NCI-H2081 treated with DMSO at 0.1 percent for 48 hours (cell line): ENCODE measurements at regions not wholly inside any gene's neighbourhood (a gene's known extent, or its start where the extent isn't known, plus 50 kb on each side); places are given as distances from the start of the nearest gene placed in this dataset.

Source experiments
- DNase-seq: peaks from one replicate; lab custom pipeline; 2025; lab: John Stamatoyannopoulos, UW

DNA sequence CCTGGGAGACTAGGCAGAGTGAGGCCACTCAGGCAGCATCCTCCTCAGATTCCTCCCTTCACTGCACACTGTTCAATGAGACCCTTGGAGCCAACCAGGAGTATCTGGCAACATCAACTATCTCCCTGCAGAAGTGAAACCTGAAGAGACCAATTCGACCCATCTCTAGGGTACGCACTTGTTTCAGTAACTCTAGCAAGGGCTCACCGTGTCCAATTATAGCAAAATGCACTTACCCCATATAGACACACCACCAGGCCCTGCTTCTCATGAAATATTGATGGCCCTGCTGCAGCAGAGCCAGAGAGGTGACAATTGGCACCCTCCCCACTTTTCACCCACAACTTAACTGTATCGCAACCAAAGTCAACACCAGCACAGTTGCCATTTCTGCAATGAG, 196.1 kb upstream of the IGF1R start:
- no peak for DNase-seq

DNA sequence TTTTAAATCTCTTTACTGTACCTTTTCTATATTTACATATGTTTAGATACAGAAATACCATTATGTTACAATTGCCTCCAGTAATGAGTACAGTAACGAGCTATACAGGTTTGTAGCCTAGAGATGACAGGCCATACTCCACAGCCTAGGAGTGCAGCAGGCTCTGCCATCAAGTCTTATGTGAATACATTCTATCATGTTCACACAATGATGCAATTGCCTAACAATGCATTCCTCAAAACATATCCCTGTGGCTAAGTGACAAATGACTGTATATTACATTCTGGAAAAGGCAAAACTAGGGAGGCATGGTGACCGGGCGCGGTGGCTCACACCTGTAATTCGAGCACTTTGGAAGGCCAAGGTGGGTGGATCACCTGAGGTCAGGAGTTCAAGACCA, 192.4 kb upstream of the IGF1R start:
- DNase-seq = no peak

DNA sequence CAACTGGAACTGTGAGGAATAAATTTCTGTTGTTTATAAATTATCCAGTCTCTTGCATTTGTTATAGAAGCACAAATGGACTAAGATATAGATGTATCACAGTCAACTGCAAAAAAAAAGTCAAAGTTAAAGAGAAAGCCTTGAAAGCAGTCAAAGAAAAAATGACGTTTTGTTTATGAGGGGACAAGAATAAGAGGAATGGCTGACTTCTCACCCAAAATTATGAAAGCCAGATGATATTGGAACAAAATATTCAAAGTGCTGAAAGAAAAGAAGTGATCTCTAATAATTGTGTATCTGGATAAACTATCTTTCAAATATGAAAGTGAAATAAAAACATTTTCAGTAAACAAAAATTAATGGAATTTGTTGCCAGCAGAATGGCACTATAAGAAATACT, 171.8 kb upstream of the IGF1R start:
- no peak for DNase-seq

DNA sequence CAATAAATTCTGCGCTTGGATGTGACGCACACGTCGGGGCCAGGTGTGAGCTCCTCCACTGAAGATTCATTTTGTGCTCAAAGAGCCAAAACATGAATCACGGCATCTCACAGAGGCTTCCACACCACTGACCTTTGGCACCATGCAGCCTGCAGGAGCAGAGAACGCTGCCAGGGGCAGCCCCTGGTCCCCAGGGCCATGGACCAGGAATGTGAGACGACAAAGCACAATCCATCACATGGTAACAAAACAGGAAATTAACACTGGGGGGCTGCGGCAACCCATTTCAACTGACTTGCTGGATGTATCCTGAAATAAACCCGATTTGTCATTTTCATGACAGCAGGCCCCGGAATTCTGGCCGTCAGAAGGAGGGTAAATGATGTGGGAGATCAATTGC, 167.5 kb upstream of the IGF1R start:
- DNase-seq = no peak

DNA sequence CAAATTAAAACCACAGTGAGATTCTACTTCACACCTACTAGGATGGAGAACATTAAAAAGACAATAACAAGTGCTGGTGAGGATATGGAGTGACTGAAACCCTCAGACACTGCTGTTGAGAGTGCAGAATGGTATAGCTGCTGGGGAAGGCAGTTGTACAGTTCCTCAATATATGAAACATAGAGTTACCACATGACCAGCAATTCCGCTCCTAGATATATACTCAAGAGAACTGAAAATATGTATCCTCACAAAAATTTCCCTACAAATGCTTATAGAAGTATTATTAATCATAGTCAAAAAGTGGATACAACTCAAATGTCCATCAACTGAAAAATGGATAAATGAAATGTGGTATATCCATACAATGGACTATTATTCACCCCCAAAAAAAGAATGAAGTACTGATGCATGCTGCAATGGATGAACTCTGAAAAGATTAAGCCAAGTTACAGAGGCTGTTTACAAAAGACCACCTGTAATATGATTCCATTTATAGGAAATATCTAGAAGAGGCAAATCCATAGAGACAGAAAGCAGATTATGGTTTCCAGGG, 164.7 kb upstream of the IGF1R start:
- DNase-seq = no peak

DNA sequence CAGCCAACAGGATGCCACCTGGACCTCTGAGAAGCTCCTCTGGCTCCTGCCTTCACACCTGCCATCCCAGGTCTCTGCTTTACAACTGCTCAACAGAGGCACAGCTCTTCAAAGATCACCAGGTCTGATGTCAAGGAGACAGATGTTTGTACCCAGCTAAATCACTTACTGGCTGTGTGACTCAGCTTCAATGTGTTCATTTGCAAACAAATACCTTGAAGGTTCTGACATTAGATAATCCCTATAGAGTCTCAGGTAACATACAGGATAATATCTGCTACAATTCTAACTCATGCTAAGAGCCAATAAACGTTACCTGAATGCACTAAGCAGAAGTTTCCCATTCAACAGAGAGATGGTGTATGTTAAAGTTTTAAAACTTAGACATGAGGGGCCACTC, 163.4 kb upstream of the IGF1R start:
- DNase-seq = no peak

DNA sequence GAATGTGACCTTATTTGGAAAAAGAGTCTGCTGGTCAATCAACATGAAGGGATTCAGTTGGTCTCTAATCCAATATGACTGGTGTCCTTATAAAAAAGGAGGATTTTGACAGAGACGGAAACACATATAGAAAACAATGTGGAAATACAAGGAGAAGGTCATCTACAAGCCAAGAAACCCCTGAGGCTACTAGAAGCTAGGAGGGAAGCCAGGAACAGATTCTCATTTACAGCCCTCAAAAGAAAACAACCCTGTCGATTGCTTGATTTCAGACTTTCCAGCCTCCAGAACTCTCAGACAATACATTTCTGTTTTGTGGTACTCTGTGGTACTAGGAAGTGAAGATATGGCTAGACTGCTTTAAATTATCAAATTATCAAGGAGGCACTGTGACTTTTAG, 162.9 kb upstream of the IGF1R start:
- no peak for DNase-seq

DNA sequence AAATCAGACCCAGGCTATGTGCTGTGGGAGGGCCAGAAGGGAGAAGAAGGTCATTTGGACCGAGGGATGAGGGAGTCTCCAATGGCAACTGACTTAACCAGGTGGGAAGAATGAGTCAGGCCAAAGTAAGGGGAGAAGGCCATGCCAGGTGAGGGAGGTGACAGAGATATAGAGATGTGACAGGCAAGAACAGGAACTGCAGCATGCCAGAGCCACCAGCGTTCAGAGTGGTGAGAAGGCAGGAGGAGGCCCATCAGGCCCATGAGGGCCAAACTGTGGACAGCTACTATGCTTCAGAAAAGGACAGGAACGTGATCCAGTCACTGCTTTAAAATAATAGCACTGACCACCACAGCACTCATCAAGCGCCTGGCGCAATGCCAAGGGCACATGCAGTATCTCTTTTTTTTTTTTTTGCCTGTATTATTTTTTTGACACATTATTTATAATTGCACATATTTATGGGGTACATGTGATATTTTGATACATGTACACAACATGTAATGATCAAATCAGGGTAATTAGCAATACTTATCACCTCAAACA, 154.3 kb upstream of the IGF1R start:
- DNase-seq = no peak

DNA sequence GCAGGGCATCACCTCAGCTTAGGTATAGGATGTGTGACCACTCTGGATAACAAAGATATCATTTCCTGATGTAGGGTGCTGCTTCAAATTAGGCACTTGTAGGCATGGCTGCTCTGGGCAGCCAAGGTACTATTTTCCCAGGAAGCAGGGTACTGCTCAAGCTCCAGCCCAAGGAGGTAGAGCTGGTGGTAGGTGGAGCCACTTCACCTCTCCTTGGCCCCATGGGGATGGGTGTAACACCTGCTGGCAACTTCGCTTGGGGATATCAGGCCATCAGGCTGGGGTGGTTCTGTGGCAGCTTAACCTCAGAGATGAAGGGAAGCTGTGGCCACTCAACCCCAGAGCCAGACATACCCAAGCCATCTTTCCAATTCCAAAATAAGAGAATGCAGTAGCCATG, 147.1 kb upstream of the IGF1R start:
- no peak for DNase-seq

DNA sequence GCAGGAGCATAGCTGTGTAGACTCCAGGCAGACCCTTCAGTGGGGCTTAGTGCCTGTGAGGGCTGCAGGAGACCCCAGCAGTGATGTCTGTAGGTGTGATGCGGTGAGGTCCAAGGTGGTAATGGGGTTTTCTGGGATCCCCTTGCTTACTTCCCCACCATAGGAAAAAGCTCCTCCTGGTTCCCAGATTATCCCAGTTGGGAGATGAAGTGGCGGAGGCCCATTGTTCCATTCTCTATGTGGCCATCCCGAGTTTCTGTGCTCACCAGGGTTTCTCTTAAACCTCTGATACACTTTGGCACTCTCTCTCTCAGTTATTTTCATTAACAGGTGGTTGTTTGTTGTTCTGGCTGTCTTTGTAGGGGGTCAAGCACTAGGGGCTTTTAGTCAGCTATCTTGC, 146.7 kb upstream of the IGF1R start:
- no peak for DNase-seq

DNA sequence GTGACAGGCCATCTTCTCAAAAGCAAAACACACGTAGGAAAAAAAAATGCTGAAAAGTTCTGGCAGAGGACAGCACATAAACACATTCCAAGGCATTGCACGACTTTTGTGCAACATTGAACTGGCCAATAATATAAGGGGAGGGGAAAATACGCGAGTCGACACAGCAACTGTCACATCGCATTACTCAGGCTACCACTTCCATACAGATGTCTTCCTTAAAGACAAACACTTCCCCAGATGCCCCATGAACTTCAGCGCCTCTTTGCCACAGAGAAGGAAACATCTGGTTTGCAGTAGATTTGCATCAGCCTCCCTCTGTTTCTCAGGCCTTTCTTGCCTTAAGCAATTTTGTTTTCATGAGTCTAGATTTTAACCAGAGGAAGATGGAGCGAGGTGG, 144.4 kb upstream of the IGF1R start:
- no peak for DNase-seq

DNA sequence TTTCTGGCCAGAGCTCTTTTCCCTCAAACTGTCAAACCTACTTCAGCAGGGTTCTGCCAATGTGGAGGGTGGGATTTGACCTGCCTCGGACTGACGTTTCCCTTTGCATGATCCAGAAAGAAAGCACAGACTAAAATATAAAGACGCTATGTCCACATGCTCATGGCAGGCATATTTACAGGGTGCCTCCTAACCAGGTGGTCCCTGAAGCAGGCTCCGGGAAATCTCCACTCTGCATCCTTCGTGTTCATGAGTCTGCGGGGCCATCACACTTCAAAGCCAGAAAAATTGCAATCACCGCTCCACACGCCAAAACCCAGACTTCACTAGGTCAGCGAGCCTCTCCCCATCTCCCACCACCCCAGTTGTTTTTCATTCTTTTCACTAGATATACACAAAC, 143.3 kb upstream of the IGF1R start:
- no peak for DNase-seq

DNA sequence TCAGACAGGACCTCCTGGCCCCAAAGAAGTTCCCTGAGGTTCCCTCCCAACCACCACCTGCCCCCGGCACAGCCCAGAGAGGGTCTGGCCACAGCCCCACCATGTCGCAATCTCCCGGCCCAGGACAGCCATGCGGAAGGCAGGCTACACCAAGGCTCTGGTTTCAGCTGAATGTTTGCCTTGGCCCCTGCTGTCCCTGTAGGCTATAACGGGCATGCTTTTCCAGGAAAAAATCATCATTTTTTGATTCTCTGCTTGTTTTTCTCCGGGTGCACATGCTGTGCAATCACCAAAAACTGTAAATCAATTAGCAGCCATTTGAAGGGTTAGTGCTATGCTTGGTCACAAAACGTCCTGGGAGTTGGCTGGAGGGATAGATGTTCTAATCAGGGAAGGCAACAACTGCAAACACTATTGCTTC, 142.7 kb upstream of the IGF1R start:
- no peak for DNase-seq

DNA sequence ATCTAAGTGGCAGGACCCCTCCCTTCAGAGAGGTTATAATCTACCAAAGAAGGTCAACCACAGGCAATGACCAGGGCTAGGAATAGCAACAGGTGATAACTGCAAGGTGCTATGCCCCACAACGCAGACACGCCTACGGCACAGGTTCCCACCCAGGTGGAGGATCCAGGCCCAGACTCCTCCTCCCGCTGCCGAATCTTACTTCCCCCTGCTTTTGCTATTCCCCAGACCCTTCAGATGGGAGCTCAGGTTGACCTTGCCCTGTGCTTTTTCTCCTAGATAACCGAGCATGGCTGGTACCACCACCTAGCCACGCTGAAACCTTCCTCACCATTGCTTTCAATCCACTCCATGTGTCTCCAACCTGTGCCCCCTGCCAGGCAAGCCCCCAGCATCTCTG, 142.2 kb upstream of the IGF1R start:
- no peak for DNase-seq

DNA sequence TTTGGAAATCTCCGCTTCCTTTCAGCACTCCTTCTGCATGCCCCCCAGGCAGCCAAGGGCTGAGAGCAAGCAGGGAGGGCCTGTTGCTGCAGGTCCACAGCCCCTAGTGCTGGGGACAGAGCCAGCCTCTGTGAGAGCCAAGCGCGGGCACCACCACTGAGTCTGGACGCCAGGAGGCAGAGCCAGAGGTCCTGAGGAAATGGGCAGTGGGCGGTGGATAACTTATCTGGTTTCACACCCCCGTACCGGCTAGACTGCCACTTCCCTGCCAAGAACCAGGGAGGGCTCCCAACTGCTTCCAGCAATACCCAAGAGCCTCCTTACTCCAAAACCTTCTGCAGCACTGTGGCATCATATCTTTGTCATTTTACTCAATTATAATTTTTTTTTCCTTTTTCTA, 141.6 kb upstream of the IGF1R start:
- DNase-seq = no peak

DNA sequence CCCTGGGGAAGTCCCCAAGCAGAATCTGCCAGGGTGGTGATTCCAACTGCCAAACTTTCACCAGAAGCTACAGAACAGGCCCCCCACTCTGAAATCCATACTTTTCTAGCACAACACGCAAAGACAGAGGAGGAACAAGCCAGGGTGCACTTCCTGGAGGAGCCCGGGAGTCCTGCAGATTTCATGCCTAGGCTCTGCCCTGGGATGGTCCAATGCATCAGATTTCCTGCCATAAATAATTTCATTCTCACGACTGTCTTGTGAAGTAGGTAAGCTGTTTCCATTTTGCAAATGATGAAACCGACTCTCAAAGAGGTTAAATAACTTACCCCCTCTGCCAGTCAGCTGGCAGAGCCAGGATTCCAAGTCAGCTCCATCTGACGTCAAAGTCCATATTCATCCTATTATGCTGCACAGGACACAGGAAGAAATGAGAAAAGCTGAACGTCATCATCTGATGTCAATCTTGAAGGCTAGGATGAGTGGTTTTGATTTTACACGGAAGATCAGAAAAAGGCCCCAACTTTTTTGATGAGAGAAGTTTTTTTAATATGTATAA, 134.8 kb upstream of the IGF1R start:
- DNase-seq = no peak

DNA sequence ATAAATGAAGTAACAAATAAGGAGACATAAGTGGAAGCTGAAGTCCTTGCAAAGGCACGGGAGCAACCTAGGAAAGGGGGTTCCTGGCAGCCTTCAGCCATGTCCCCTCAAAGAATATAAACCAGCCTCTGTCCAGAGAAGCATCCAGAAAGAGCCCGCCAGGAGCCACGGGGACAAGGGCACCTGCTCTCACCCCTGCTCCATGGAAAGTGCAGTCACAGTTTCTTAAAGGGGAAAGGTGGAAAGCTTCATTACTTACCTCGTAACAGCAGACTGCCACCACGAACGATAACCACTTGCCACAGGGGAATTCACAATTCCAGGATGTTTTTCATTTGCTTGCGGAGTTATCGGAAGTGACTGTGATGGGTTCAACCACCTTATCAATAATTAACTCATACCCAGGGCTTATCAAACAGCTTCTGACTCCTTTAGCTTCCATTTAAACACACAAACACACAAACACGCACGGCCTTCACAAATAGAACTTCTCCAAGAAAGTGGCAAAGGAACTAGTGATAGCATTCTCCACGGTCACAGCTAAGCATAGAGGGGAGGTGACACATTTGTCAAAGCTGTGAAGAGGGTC, 134.2 kb upstream of the IGF1R start:
- no peak for DNase-seq

DNA sequence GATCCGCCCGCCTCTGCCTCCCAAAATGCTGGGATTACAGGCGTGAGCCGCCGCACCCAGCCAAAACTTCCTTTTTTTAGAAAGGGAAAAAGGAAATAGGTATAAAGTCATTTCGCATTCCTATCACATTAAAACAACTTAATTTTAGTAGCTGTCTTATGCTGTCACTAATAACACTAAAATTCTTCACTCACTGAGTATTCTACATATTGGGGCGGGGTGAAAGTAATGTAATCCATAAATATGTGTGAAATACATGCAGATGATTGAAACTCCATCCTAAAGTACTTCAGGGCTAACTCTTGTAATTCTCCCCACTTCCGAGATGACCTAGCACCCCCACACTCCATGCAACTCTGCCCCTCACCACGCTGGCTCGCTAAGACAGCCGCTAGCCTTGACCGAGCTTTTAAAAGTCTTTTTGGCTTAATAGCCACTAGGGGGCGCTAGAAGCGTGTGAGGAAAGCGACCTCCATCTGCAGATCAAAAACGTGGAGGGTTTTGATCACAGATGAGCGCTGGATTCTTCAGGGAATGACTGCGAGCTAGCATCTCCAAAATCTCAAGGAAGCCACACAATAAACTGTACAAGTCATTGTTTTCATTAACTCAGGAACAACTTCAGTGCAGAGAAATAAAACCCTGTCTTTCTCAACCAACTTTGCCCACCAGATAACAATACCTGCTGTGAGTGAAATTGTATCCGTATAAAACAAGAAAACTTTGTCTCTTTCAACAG, 129.3 kb upstream of the IGF1R start:
- DNase-seq = peak; percentile 25

DNA sequence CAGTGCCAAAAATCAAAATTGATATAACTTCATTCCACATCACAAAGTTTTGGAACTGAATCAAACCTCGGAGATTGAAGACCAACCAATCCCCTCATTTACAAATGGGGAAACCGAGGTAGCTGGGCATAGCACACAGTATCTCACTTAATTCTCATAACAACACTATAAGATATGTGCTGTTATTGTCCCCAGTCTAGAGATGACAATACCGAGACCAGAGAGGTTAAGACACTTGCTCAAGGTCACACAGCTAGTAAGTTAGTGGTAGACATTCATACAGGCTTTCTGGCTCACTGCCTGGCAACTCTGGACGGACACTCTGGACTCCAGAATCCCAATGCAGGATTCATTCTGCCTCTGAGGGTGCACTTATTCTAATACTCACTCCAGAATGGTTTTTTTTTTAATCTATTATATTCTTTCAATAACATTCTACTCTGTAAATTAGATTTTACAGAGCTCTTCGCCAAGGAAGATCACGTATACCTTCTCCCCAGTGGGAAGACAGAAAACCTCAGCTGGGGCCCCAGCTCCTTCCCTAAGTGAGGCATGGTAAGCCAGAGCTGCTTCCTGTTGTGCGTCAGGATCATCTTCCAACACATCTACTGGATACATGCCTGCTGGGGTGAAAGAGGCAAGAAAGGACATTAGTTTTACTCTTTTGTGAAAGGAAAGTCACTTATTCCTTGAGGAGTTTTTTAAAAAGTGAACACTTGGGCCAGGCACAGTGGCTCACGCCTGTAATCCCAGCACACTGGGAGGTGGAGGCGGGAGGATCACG, 128.4 kb upstream of the IGF1R start:
- DNase-seq = no peak

DNA sequence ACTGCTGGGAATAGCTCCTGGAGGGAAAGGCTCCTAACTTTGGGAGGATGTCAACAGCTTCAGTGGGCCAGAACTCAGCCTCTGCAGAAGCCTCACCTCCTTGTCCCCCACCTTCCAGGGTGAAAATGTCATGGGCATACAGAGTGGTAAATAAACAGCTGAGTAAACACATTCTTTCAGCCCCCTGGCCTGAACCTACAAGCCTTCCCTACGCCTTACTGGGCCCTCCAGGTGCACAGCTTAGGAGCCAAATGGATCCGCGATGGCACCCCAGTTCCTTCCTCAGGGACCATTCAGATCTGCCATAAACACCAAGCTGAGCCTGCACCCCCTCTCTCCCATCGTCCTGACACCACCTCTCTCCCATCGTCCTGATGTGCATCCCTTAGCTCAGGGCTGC, 126.2 kb upstream of the IGF1R start:
- no peak for DNase-seq

DNA sequence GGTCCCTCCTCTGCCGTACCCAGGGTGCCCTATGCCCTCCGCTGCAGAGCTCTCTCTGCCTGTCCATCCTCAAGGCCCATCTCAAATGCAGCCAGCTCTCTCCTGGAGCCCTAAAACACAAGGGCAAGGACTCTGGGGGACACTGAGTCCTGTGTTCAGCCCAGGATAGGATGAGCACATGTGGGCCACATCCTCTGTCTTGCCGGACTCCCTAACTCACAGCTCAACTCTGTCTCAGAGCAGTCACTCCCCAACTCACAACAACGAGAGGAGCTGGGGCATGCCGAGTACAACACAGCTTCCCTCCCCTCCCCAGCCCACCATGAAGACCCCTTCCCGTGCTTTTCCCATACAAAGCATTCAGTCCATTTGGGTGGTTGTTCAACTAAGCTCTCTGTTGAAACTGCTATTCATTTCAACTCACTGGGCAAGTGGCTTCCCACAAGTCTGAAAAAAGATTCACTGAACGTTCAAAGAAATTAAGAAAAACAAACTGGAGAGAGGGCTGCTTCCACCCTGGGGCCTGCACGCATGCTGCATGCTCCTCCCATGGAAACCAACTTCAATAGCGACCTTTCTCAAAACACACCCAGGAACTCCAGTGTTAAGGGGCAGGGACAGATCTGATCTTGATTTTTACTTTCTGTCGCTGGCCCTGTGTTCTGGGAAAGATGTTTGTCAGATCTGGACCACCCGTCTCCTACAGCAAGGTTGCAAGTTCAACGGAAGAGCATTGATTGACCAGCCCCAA, 124.3 kb upstream of the IGF1R start:
- DNase-seq = no peak
